Neural crest cell (in vitro differentiated cells): ENCODE measurements at regions not wholly inside any gene's neighbourhood (a gene's known extent, or its start where the extent isn't known, plus 50 kb on each side); places are given as distances from the start of the nearest gene placed in this dataset.

Experiments used
- DNase-seq: peaks from one replicate; pipeline ENCODE4 v3.0.0; 2021; ENCODE audit warnings: low read depth, mixed read lengths, low spot score
- H3K27ac Mint-ChIP-seq: one replicate; pipeline ENCODE4 v1.8.0; 2021; ENCODE audit warnings: mild to moderate bottlenecking, mixed read lengths; ENCODE audit not compliant: unreplicated experiment
- H3K27me3 Mint-ChIP-seq: 2 replicates; pipeline ENCODE4 v1.8.0; 2021; ENCODE audit warnings: low read depth, mild to moderate bottlenecking, mixed read lengths
- H3K36me3 Mint-ChIP-seq: 2 replicates; pipeline ENCODE4 v1.8.0; 2021; ENCODE audit warnings: low read depth, mild to moderate bottlenecking, mixed read lengths
- H3K4me1 Mint-ChIP-seq: 2 replicates; pipeline ENCODE4 v1.8.0; 2021; ENCODE audit warnings: mixed read lengths
- H3K4me3 Mint-ChIP-seq: one replicate; pipeline ENCODE4 v1.8.0; 2021; ENCODE audit warnings: mild to moderate bottlenecking, mixed read lengths
- H3K9me3 Mint-ChIP-seq: 2 replicates; pipeline ENCODE4 v1.8.0; 2021; ENCODE audit warnings: mixed read lengths
- CTCF ChIP-seq: fragments of 200-600 bp; sonication (generic); conservative IDR thresholded peaks from 2 replicates; pipeline ENCODE4 v1.5.0; 2021; ENCODE audit warnings: antibody characterized with exemption, mild to moderate bottlenecking

GRCh38 chr14:97268097-97268496 lies 470.9 kb downstream of the VRK1 start:
- Mint-ChIP-seq H3K4me3 (no peak overlapping the region), H3K27ac (peak overlapping the region; percentile 10), H3K27me3 (no peaks in the 10 kb centered on the region), H3K36me3 (no peaks in the 10 kb centered on the region), H3K4me1 (peaks cover 47% of the 10 kb centered on the region), H3K9me3 (peaks cover 11% of the 10 kb centered on the region)
- no peak for TF ChIP-seq CTCF
- DNase-seq: no peak

DNA sequence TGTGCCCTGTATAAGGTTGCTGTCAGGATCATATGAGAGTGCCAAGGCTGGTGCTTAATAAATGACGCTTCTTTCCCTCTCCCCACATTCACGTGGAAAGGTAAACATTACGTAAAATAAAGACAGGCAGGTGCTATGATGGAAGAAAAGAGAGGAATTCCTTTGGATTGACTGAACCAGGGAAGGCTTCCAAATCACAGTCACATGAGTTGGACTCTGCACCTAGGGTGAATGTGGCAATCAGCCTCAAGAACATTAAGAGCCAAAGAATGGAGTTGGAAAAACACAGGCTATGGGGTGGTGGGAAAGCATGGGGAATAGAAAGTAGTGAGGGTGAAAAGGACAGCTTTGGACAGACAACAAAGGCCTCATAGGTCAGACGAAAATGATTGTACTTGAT lies 473.1 kb downstream of the VRK1 start:
- no peak overlapping the region for H3K27ac Mint-ChIP-seq

GRCh38 chr14:97271451-97271960 lies 474.3 kb downstream of the VRK1 start:
- DNase-seq: no peak
- Mint-ChIP-seq H3K4me3 (no peak overlapping the region), H3K27me3 (peaks cover 3% of the 10 kb centered on the region), H3K9me3 (peaks cover 11% of the 10 kb centered on the region), H3K4me1 (peaks cover 29% of the 10 kb centered on the region), H3K27ac (peak overlapping the region; percentile 48), H3K36me3 (no peaks in the 10 kb centered on the region)
- TF ChIP-seq CTCF: no peak

More for the DNA sequence above, 473.1 kb downstream of the VRK1 start:
- peaks cover 11% of the 10 kb centered on the region for H3K9me3 Mint-ChIP-seq
- H3K36me3 Mint-ChIP-seq: no peaks in the 10 kb centered on the region
- TF ChIP-seq CTCF: no peak
- H3K4me1 Mint-ChIP-seq: peaks cover 39% of the 10 kb centered on the region
- no peak for DNase-seq
- H3K27me3 Mint-ChIP-seq: peaks cover 3% of the 10 kb centered on the region
- no peak overlapping the region for H3K4me3 Mint-ChIP-seq

DNA sequence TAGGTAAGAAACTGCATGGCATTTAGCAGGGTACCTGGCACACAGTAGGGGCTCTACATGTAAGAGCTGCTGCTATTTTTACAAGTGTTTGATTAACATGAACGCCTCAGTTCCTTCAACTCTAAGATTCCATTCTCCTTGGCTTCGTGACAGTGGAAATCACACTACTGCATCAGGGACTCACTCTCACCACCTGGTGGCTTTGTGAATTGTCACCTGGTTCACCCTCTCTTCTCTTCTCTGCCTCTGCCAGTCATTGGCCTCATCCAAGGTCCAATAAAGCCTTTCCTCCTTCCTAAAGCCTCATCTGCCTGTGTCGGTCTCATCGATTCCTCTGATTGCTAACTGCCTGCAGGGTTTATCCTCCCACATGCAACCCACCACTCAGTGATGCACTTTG lies 476.4 kb downstream of the VRK1 start:
- Mint-ChIP-seq H3K36me3 (no peaks in the 10 kb centered on the region), H3K27ac (no peak overlapping the region), H3K27me3 (peaks cover 3% of the 10 kb centered on the region), H3K9me3 (peaks cover 11% of the 10 kb centered on the region), H3K4me3 (no peak overlapping the region), H3K4me1 (peaks cover 29% of the 10 kb centered on the region)
- DNase-seq: no peak
- TF ChIP-seq CTCF: no peak

GRCh38 chr14:97274626-97275025 lies 477.4 kb downstream of the VRK1 start:
- Mint-ChIP-seq H3K9me3 (peaks cover 9% of the 10 kb centered on the region), H3K27ac (no peak overlapping the region), H3K27me3 (peaks cover 3% of the 10 kb centered on the region), H3K4me3 (no peak overlapping the region), H3K4me1 (peaks cover 29% of the 10 kb centered on the region), H3K36me3 (no peaks in the 10 kb centered on the region)
- TF ChIP-seq CTCF: no peak
- DNase-seq: no peak
